8988T (cell line): ENCODE measurements at regions not wholly inside any gene's neighbourhood (a gene's known extent, or its start where the extent isn't known, plus 50 kb on each side); places are given as distances from the start of the nearest gene placed in this dataset.

Source experiments
- DNase-seq: peaks from one replicate; pipeline ENCODE4 v3.0.0; 2011

DNA sequence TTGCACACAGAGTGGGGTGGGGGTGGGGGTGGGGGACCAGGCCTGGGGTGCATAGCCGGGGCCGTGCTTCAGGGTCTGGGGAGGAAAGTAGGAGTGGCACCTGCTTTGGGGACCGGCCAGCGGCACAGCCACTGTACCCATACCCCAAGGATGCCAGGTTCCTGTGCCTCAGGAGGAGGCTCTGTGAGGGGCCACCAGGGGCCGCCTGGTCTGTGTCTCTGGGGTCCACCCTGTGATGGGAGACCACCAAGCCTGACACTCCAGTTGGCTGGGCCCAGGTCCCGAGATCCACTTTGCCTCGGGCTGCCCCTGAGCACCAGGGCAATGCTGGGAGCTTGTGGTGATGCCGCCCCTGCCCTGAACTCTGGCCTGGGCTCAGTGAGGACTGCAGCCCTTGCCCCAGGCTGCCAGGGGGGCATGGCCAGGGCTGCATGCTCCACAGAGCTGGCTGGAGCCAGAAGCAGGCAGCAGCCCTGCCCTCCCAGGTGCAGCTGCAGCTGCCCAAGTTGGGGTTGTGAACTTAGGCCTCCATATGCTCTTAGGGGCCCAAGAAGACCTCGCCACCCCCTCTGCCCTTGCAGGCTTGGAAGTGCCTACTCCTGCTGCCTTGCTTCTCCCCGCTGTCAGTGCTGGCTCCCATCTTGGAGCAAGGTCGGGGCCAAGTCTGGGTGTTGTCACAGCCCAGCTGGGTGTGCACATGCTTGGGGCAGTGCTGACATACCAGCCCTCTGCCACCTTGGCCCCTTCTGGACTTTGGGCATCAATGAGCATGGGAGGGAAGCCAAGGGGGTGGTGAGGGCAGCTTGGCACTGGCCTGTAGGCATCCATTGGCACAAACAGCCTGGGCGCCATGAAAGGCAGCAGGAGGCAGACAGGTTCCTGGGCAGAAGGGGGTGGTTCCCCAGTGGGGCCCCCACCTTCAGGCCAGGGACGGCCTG, 123.3 kb upstream of the THY1 start:
- no peak for DNase-seq

DNA sequence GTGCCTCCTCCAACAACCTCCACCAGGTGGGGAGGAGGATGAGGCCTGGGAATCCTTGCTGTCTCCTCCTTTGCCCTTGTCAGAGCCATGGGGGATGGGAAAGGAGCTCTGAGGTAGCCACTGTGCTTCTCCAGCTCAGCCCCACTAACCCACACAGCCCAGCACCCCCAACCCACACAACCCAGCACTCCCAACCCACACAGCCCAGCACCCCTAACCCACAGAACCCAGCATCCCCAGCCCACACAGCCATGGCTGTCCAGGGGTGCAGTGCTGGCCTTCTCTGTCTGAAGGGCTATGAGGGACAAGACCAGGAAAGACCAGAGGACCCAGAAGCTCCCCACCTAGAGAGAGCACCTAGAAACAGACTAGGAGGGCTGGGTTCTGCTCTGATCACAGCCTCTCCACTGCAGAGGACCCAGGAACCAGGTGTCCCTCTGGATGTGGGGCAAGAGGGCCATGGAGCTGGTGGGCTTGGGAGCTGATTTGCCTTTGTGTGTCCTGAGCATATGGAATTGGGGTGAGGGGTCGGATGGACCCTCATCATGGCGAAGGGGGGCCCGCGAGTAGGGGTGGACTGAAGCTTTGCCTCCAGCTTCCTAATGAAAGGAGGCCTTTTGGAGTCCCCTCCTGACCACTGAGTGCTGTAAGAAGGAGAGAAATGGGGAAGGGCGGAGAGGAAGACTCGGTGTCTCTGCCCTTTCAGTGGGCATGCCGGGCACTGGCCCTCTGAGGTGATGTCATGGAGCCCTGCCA, 117.6 kb upstream of the THY1 start:
- no peak for DNase-seq

DNA sequence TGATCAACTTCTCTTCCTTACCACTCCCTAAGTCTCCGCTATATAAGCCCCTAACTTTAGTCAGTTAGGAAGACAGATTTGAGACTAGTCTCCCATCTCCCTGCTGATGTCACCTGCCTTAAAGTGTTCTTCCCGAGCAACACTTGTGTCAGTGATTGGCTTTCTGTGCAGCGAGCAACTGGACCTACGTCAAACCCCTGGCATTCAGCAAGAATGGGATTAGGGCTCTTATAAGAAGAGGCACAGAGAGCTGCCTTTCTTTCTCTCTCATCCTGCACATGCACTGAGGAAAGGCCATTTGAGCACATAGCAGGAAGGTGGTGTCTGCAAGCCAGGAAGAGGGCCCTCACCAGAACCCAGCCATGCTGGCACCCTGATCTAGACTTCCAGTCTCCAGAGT, 116.6 kb upstream of the THY1 start:
- no peak for DNase-seq

DNA sequence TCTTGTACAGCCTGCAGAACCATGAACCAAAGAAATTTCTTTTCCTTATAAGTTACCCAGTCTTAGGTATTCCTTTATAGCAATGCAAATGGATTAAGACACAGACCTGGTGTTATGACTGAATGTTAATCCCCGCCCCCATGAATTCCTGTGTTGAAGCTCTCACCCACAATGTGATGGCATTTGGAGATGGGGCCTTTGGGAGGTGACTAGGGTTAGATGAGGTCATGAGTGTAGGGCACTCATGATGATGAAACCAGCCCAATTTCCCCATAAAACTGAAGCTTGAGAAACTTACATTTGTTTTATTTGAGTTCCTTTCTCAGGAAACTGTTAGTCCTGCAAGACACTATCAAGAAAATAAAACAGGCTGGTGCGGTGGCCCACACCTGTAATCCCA, 115.8 kb upstream of the THY1 start:
- DNase-seq: no peak

DNA sequence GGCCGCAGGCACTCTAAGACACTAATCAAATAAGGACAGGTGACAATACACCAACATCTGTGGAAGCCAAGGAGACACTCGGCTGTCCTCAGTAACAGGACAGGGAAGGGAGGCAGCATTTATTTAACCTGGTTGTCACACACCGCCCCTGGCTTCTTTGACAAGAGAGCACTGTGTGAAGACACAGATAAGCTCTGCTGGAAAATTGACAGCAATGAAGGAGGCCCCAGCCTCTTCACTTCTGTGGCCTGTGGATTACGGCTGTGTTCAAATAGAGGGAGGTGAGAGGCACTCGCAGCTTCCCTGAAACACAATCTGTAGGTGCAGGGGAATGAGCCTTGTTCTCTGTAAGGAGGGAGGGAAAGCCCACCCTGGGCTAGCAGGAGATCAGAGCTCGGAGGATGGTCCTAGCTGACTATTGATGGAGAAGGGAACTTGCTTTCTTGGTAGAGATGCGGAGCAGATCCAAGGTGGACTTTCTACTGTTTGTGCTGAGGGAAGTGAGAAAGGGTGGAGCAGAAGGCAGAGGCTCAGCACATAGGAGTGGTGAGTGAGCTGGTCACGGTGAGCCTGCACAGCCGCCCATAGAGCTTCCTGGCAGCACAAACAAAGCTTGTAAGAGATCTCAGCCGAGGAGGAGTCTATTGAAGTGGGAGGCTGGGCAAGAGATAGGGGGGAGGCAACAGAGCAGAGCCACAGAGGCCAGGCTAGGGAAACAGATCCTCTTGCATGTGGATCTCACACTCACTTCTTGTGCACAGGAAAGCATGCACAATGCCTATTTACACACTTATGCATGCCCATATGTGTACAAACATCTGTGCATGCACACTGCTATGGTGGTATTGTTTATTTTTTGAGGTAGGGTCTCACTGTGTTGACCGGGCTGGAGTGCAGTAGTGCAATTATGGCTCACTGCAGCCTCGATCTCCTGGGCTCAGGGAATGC, 114.6 kb upstream of the THY1 start:
- DNase-seq: no peak

DNA sequence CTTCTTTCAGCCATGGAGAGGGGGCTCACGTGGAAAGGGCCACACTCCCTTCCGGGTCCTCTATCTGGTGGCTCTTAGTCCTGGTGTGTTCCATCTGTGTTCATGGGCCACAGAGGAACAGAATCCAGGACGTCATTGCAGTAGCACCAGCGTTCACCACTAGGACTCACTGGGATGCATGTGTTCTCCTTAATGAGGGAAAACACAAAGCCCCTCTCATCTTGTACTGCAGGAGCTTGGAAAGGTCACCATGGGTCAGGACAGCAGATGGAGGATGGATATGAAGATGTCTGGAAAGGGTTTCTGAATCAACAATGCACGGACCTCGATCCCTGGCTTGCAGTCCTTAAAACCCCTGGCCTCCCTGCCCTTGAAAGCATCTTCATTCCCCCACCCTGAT, 113.8 kb upstream of the THY1 start:
- no peak for DNase-seq

DNA sequence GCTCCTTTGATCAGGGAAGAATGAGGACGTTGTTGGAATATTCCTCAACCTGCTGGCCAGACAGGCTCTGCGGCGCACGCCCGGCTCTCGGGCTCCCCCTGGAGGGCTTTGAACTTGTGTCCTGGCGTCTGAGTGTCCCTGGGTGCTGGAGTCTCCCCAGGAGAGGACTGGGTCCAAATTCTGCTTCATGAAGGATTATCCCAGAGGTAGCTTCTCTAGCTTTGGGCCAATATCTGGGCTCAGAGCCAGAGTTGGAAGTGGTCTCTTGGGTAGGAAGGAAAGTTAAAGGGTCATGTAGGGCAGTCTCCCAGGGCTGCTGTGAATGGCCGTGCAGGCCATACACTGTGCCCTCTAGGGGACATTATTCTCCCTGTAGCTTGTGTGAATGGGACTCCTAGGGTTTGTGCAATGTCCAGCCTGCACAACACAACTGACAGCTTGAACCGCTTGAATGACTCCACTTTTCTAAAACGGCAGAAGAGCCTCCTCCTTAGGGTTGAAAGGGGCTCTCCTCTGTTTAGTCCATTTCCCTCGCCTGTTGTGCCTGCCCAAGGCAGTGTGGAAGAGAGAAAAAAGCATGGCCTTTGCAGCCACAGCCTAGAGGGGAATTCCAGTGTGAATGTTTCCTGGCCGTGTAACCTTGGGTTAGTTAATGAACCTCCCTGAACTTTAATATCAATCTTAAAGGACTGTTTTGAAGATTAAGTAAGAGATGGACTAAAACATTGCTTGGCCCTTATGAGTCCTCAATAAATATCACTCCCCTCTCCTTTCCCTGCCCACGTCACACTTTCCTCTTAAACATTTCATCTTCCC, 111.2 kb upstream of the THY1 start:
- peak; percentile 86 for DNase-seq

DNA sequence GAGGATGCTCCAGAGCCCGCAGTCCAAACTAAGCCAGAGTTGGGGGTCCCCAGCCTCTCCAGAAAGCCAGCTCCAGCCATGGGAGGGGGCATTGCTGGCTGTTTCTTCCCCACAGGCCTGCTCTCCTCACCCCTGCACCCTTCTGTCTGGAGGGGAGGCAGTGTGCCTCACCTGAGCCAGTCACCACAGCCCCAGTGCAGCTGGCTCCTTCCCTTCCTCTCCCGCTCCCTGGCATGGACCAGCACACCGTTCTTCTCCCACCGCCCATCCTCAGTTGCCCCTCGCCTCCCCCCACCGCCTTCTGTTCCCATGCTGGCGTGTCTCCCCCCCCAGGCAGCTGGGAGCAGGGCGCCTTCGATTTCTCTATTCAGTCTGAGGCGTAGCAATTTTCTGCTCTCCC, 110.5 kb upstream of the THY1 start:
- no peak for DNase-seq

DNA sequence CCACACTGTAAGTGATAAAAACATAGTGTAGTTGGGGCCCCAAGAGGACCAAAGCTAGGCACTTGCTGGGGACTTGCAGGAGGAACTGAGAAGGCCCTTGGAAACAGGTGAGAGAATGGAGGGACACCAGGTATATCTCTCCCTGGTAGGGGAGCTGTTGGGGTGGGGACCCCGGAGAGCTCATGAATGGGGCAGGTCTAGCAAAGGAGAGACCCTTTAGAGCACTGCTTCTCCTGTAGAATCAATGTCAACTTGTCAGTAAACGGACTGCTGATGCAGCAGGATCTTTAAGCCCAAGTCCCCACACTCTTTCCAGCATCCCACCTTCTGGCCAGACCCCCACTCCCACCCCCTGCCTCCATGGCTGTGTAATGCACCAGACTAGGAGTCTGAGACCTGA, 109.6 kb upstream of the THY1 start:
- DNase-seq: no peak

DNA sequence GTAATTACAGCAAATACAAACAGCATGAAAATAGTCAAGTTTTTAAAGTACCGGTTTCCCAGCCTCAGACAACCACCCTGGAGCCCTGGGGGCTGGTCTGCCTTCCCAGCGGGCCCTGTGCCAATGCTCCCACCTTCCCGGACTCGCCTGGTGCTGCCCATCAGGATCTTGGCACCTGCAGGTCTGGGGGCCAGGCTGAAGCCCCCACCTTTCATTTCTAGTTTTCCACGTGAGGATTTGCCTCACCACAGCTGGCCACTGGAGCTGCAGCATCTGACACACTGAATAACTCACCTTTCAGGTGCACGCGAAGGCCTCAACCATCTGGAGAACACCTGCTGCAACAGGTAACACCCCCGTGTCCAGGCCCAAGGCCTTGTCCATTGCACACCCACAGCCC, 108.7 kb upstream of the THY1 start:
- DNase-seq: no peak

DNA sequence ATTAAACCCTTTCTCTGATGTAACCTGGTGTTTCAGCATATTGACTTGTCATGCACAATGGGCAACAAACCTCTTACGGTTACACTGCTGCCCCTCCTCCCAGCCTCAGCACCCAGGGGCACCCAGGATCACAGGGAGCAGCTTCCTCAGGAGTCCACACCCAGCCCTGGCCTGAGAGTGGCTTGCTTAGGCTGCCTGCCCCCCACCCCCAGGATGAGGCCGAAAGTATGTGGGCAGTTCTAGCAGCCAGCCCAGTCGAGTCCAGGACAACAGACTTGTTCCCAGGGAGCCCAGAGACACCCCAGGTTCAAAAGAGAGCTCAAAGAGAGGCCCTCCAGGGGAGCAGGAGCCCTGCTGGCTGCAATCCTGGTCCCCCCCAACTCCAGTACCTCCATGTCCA, 108.1 kb upstream of the THY1 start:
- DNase-seq: no peak

DNA sequence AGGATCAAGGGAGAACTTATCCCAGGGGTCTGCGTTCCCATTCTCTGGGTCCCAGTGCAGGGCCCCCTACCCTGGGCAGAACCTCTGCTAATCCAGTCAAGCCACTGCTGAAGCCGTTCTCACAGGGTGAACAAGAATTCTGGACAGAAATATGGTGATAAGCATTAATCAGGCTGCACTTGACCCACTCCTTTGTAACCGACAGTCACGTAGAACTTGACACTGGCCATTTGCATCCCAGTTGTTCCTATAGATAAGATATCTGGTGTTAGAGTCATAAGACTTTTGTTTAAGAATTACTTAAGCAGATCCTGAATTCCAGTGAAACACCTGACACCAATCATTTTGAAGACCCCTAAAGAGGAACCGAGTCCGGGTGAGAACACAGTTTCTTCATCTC, 107.5 kb upstream of the THY1 start:
- DNase-seq: no peak

DNA sequence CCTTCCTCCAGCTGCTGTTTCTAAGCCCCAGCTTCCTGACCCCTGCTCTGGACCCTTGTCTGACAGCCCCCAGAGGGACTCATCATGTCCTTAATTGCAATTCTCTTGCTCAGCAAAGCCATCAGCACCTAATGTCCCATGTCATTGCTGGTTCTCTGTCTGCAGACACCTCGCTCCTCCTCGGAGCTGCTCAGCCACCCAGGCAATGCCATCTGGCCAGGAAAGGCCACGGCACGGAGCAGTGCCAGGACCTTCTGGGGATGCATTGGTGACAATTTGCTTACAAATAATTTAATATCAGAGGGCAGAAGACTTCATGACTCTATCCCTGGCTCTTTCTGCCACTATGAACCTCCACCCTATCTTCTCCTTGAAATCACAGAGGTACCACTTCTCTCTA, 107.0 kb upstream of the THY1 start:
- DNase-seq: no peak

DNA sequence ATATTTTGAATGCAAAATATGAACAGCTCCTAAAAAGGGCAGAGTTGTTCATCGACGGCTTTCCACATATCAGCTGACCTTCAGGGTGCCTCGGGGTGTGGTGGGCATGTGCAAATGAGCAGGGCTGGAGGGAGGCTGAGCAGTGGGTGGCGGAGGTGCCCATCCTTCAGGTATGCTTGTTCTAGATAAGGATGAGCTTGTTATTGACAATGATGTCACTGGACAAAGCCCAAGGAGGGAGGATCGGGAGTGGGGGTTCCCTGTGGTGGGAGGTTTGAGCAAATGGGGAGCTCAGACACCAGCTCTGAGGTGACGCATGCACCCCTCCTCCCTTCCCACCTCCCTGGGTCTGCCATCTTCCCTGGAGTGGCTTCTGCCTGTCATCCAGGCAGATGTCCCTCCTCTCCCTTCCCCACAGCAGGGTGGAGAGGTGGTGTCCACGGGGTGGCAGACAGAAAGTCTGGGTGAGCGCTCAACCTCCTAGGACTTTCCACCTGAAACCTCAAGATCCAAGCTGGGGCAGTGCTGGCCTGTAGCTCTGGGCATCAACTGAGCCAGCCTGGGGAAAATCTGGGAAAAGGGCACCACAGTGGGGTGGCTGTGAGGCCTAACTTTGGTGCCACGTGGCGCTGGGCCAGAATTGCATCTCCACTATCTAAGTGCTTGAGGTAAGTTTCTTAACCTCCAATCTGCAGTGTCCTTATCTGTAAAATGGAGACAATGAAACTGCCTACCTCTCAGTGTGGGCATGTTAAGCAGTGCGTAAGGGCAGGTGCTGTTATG, 106.3 kb upstream of the THY1 start:
- DNase-seq: no peak

DNA sequence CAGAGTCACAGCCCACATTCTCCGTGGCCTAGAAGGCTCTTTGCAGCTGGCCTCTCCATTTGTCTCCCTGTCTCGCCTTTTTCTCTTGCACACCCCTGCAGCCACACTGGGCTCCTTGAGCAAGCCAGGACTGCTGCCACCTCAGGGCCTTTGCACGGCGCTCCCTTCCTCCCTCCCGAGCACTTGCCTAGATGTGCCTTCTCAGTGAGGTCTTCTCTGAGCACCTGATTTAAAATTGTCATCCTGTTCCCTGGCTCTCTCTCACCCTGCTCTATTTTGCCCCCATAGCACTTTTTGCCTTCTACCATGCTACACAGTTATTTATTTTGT, 102.9 kb upstream of the THY1 start:
- DNase-seq: peak; percentile 5

DNA sequence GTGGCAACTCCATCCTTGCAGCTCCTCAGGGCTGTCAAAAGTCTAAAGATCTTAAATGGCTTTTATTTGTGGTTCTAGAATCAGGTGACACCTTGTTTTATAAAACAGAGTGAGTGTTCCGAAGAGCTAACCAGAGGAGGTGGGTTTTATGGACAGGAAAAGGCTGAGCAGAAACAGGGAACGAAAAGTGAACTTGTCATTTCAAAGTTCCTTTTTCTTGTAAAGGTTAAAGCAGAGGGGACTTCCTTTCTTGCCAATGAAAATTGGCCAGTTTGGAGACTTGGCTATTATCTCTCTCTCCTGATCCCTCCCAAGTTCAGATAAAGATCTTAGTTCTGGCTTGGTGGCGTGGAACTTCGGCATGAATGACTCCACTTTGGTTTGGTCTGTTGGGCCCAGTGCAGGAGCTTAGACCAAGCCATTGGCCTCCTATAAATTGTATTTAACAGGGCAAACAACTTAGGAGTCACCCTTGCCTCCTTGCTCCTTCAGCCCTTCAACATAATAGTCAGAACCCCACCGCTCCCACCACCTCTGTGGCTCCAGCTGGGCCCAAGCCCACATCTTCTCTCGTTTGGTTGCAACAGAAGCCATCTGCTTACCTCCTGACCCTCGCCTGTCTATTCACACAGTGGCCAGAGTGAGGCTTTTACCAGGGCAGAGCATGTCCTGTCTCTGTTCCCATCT, 102.4 kb upstream of the THY1 start:
- peak; percentile 7 for DNase-seq

DNA sequence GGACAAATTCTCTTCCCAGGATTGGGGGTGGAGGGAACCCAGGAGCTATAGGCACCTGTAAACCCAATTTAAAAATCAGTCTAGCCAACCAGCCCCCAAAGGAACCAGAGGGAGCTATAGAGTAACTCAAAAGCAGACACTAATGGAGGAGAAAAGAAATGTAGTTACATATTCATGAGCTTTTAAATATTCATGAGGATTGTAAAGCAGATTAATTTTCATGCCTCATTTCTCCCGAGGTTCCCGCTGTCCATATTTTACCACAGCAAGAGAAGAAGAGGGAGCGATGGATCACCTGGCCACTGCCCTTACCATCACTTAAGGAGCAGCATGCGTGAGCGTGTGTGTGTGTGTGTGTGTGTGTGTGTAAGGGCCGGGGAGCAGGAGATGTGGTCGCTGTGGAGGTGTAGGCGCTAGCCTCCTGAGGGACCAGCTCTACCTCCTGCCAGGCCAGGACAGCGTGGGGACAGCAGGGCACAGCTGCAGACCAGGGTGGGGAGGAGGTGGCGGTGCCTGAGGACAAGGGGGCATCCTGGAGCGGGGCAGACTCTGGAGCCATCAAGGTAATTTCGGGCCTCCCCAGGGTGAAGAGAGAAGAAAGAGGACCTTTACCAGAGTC, 100.7 kb upstream of the THY1 start:
- DNase-seq: no peak

DNA sequence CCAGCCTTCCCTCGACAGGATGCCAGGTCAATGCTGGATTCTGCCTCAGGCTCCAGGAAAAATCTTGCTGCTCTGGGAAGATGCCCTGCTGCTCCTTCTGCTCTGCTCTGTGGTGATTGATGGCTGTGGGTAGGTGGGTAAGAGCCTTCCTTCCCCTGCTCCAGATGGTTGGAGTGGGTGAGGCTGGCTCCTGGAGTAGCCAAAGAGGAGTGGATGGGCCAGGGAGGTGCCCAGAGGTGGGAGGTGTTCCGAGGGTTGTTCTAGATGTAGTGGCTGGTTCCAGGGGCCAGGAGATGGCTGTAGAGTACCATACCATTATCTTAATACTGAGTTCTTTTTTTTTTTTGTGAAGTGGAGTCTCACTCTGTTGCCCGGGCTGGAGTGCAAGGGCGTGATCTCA, 99.6 kb upstream of the THY1 start:
- no peak for DNase-seq

DNA sequence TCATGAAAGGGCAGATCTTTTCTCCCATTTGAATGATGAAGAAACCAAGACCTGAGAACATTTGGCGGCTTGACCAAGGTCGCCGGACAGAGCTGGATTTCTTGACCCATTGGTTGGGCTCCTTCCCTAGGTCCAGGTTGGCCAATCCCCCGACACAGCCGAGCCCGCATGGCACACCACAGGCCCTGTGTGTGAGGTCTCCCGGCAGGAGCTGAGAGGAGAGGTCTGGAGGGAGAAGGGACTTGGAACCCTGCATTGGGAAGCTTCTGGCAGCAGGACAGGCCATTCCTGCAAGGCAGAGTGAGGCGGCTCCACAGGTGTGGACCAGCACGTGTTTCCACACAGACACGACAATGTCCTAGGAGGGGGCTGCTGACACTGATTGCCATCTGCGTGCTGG, 98.6 kb upstream of the THY1 start:
- DNase-seq: no peak

DNA sequence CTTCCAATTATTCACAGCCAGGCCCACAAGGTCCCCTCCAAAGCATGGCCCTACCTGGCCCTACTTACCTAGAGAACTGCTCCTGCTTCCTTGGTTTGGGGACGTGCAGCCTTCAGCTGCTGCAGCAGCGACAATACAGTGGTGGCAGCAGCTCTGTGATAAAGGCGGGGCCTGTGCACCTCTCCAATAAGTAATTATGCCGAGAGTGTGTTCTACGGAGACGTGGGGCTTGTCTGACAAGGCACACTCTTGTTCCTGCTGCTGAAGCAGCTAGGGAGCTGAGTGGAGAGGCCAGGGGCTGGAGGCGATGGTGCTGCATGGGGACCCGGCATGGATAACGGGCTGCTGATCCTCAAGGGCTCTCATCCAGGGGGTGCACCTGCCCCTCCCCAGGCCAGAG, 98.0 kb upstream of the THY1 start:
- DNase-seq: no peak

DNA sequence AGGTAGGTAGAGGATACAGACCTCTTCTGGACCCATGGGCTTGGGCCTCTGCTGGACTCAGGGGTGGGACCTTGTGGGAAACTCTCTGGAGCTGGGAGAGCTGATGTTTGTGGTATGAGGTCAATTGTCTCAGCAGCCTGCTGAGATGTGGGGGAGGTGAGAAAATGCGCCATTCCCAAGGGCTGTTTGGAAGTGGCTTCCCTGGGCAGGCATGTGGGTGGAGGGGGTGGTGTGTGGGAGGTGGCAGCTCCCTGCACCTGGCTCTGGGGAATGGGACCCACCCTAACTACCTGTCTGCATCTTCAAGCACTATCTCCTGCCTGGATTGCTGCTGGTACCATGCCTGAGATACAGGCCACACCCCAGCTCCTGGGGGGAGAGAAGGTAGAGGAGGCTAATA, 97.4 kb upstream of the THY1 start:
- DNase-seq: no peak
